ENCODE measurements at regions not wholly inside any gene's neighbourhood (a gene's known extent, or its start where the extent isn't known, plus 50 kb on each side); places are given as distances from the start of the nearest gene placed in this dataset.

- no peak overlapping the region for H3K4me3 ChIP-seq (replicated peaks in 1 of 3; ENCODE audit: insufficient read depth in 1 of 3, low read depth in 1 of 3, low read length in 3 of 3)
- dilution Hi-C loops (cut with MboI; ENCODE audit: extremely low pct_ligation_motif_present, low sequenced_read_pairs) (no loop called here), intact Hi-C loops (cut with micrococcal nuclease) (no loop called here)
- no TSS peak for BruUV-seq (replicated peaks)
- H3K4me2 ChIP-seq (ENCODE audit: insufficient read depth, low read length) = no peak overlapping the region
- no peaks in the 10 kb centered on the region for H3K79me2 ChIP-seq (ENCODE audit: control insufficient read depth, insufficient read depth, low read length)
- H3K9ac ChIP-seq (replicated peaks; ENCODE audit: extremely low read depth, insufficient read depth, low read length) = no peak overlapping the region
- H3K4me1 ChIP-seq (ENCODE audit: control insufficient read depth, extremely low read depth, insufficient read depth, low read length) = no peaks in the 10 kb centered on the region
- no peak overlapping the region for H3K27ac ChIP-seq (ENCODE audit: insufficient read depth, low read depth, low read length)
- H3K27me3 ChIP-seq (ENCODE audit: control insufficient read depth in 2 of 2, insufficient read depth in 2 of 2, low read length in 2 of 2) = no peaks in the 10 kb centered on the region
- H2AFZ ChIP-seq (ENCODE audit: low read depth, low read length) = no peak overlapping the region
- ChIA-PET POLR2A (no interaction called here), CTCF (no interaction called here)
- H3K9me3 ChIP-seq (replicated peaks; ENCODE audit: control insufficient read depth, insufficient read depth, low read length) = no peaks in the 10 kb centered on the region
- no peak for FAIRE-seq
- no peak for DNase-seq (ENCODE audit: low read depth, low spot score)
- H3K9me1 ChIP-seq (replicated peaks; ENCODE audit: control insufficient read depth, extremely low read depth, insufficient read depth, low read length) = no peaks in the 10 kb centered on the region
- H3K36me3 ChIP-seq (ENCODE audit: control insufficient read depth in 2 of 2, extremely low read depth in 1 of 2, insufficient read depth in 2 of 2, low read length in 2 of 2) = no peaks in the 10 kb centered on the region
- no peaks in the 10 kb centered on the region for H4K20me1 ChIP-seq (replicated peaks; ENCODE audit: control insufficient read depth, extremely low read depth, insufficient read depth, low read length)
- TF ChIP-seq FOS (IDR thresholded peaks at IDR 0.05; ENCODE audit: borderline replicate concordance, insufficient read depth, low read length) (no peak), POLR2AphosphoS5 (IDR thresholded peaks at IDR 0.05; ENCODE audit: insufficient read depth, low read depth, low read length) (no peak), CTCF (IDR thresholded peaks at IDR 0.05; ENCODE audit: extremely low read depth in 1 of 2, insufficient read depth in 1 of 2, low read depth in 1 of 2, low read length in 2 of 2) (no peak), GATA2 (IDR thresholded peaks at IDR 0.05; ENCODE audit: insufficient read depth, insufficient read length, low read depth, low read length) (no peak), POLR2A (IDR thresholded peaks at IDR 0.05; ENCODE audit: low read depth, low read length) (no peak), MYC (IDR thresholded peaks at IDR 0.05; ENCODE audit: low read depth, low read length) (no peak), JUN (IDR thresholded peaks at IDR 0.05; ENCODE audit: borderline replicate concordance, insufficient read depth, insufficient read length, low read depth) (no peak), MAX (IDR thresholded peaks at IDR 0.05; ENCODE audit: insufficient read depth, insufficient read length) (no peak), EZH2 (IDR thresholded peaks at IDR 0.05; ENCODE audit: borderline replicate concordance, low read depth, low read length, severe bottlenecking) (no peak)
These were observed 197.3 kb downstream of the OR13H1 start for GRCh38 chrX:131741103-131741581.

Measured in endothelial cell of umbilical vein (primary cell).